ENCODE measurements at regions not wholly inside any gene's neighbourhood (a gene's known extent, or its start where the extent isn't known, plus 50 kb on each side); places are given as distances from the start of the nearest gene placed in this dataset.

DNA sequence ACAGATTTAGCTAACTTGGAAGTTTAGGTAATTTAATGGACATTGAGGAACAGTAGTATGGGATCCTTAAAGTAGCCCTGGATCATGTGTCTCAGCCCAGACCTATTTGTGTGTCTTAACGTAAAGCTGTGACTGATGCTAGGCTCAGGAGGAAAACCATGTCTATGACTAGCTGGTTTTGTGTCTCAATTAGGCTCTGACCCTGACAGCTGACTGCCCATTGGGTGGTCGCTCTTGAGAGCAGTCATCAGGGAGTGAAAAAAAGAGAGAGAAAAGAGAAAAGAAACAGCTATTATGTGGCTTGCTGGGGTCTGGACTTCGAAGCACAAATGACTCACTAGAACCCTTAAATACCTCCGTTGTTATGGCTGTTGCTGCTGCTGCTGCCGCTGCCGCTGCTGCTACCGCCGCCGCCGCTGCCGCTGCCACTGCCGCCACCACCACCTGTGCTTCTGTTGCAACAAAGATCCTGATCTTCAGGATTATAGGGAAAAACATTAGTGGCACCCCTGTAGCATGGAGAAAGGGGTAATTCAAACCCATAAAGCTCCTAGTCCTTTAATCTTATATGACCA is 70.7 kb downstream of the GSPT2 start:
- no peak for DNase-seq
- H3K79me2 ChIP-seq (ENCODE audit: insufficient read depth, low read length): peaks cover 34% of the 10 kb centered on the region; the same call in 1 of the 2 replicates
- no peak overlapping the region for H3K14ac ChIP-seq (ENCODE audit: insufficient read depth, low read length)
- H2BK12ac ChIP-seq (ENCODE audit: insufficient read length, low read depth, low read length): no peak overlapping the region
- Mint-ChIP-seq H3K4me1 (peaks cover 2 to 4% of the 10 kb centered on the region in 2 experiments; a peak in 1 of 4 replicates), H3K27me3 (ENCODE audit: low read depth) (no peaks in the 10 kb centered on the region), H3K36me3 (ENCODE audit: insufficient read depth in 1 of 3, low read depth in 3 of 3) (peaks cover 4 to 28% (median 9%) of the 10 kb centered on the region in 3 experiments), H3K9me3 (peaks cover 59 to 62% of the 10 kb centered on the region in 2 experiments), H3K4me3 (no peak overlapping the region), H3K27ac (no peak overlapping the region)
- no peak overlapping the region for H3K4me2 ChIP-seq (ENCODE audit: insufficient read depth, insufficient read length, low read length)
- H3K27ac ChIP-seq (ENCODE audit: insufficient read length, low read depth, low read length): no peak overlapping the region
- H3K27me3 ChIP-seq (ENCODE audit: insufficient read depth, low read length): no peaks in the 10 kb centered on the region
- H4K91ac ChIP-seq (ENCODE audit: insufficient read length, low read depth, low read length): no peak overlapping the region
- no peak overlapping the region for H2AK5ac ChIP-seq (ENCODE audit: insufficient read length, low read length)
- H3K23me2 ChIP-seq (ENCODE audit: insufficient read length, low read depth, low read length, poor library complexity, severe bottlenecking): no peaks in the 10 kb centered on the region
- H3K9ac ChIP-seq (ENCODE audit: extremely low read depth, insufficient read length, low read length): no peak overlapping the region
- H2BK20ac ChIP-seq (ENCODE audit: low read depth, low read length, poor library complexity, severe bottlenecking): no peak overlapping the region
- no peaks in the 10 kb centered on the region for H3K4me1 ChIP-seq (ENCODE audit: insufficient read depth, low read length)
- H3K4ac ChIP-seq (ENCODE audit: low read depth, low read length): no peak overlapping the region
- no peaks in the 10 kb centered on the region for H4K20me1 ChIP-seq (ENCODE audit: control insufficient read depth, insufficient read depth, insufficient read length)
- no peak overlapping the region for H2BK120ac ChIP-seq (ENCODE audit: low read depth, low read length, poor library complexity, severe bottlenecking)
- no peak overlapping the region for H3K23ac ChIP-seq (ENCODE audit: insufficient read length, low read depth, low read length)
- H3K56ac ChIP-seq (ENCODE audit: insufficient read length, low read depth, low read length): no peak overlapping the region
- peaks cover 6% of the 10 kb centered on the region for H3K9me3 ChIP-seq (ENCODE audit: control insufficient read depth, low read depth, low read length)
- H3T11ph ChIP-seq (ENCODE audit: low read length): no peak overlapping the region
- no CpG with 5 or more reads among the region's 12 CpGs for WGBS (ENCODE audit: extremely low coverage, insufficient read length, low lambda C conversion rate)
- no peak overlapping the region for H2BK5ac ChIP-seq (ENCODE audit: insufficient read length, low read length)
- no peak overlapping the region for H2BK15ac ChIP-seq (ENCODE audit: low read depth, low read length)
- TF ChIP-seq, protein P1, sequence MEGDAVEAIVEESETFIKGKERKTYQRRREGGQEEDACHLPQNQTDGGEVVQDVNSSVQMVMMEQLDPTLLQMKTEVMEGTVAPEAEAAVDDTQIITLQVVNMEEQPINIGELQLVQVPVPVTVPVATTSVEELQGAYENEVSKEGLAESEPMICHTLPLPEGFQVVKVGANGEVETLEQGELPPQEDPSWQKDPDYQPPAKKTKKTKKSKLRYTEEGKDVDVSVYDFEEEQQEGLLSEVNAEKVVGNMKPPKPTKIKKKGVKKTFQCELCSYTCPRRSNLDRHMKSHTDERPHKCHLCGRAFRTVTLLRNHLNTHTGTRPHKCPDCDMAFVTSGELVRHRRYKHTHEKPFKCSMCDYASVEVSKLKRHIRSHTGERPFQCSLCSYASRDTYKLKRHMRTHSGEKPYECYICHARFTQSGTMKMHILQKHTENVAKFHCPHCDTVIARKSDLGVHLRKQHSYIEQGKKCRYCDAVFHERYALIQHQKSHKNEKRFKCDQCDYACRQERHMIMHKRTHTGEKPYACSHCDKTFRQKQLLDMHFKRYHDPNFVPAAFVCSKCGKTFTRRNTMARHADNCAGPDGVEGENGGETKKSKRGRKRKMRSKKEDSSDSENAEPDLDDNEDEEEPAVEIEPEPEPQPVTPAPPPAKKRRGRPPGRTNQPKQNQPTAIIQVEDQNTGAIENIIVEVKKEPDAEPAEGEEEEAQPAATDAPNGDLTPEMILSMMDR (conservative IDR thresholded peaks at IDR 0.05): no peak
- H4K8ac ChIP-seq (replicated peaks; ENCODE audit: insufficient read length, low read depth, low read length): no peak overlapping the region
- peaks cover 5% of the 10 kb centered on the region for H3K79me1 ChIP-seq (ENCODE audit: insufficient read depth, low read depth, low read length, poor library complexity, severe bottlenecking)
- H4K5ac ChIP-seq (ENCODE audit: insufficient read length, low read depth, low read length): no peak overlapping the region
- H2AFZ ChIP-seq (ENCODE audit: low read length): no peak overlapping the region
- H3K18ac ChIP-seq (ENCODE audit: insufficient read length, low read depth, low read length): no peak overlapping the region

Data from H9 (cell line).